Peyer's patch (tissue), 4 donors: ENCODE measurements at regions not wholly inside any gene's neighbourhood (a gene's known extent, or its start where the extent isn't known, plus 50 kb on each side); places are given as distances from the start of the nearest gene placed in this dataset.

Source experiments
- DNase-seq, 3 donors: peaks; one replicate each; pipeline ENCODE4 v3.0.0-alpha.2; 2017 to 2019
- H3K27ac ChIP-seq, 4 donors: fragments of 200-600 bp; sonication (generic); one replicate each; pipeline ENCODE4 v1.5.1; 2016 to 2019
- H3K27me3 ChIP-seq, 2 donors: fragments of 200-600 bp; sonication (generic); one replicate each; pipeline ENCODE4 v1.5.1; 2019
- H3K36me3 ChIP-seq, 3 donors: fragments of 200-600 bp; sonication (generic); one replicate each; pipeline ENCODE4 v1.5.1; 2016 to 2019
- H3K4me1 ChIP-seq, 4 donors: fragments of 200-600 bp; sonication (generic); one replicate each; pipeline ENCODE4 v1.5.1; 2016 to 2019
- H3K4me3 ChIP-seq, 4 donors: fragments of 200-600 bp; sonication (generic); 1 replicate in 3 of 4; 2 replicates in 1 of 4; pipeline ENCODE4 v1.5.1; 2016 to 2019; ENCODE audit warnings: mild to moderate bottlenecking in 1 of 4
- H3K9me3 ChIP-seq, 4 donors: fragments of 200-600 bp; sonication (generic); one replicate each; pipeline ENCODE4 v1.5.1; 2016 to 2019; ENCODE audit warnings: mild to moderate bottlenecking in 1 of 4
- POLR2A ChIP-seq, 2 donors: fragments of 450-650 bp; IDR thresholded peaks; one replicate each; pipeline ENCODE4 v1.5.1; 2017; ENCODE audit warnings: antibody characterized with exemption in 2 of 2, mild to moderate bottlenecking in 2 of 2, moderate library complexity in 2 of 2
- TF ChIP-seq, protein P1 (sequence below), 6 experiments: fragments of 450-650 bp in 4 of 6; fragments of 200-600 bp in 2 of 6; sonication (generic) in 1 of 6; IDR thresholded peaks; one replicate each; pipeline ENCODE4 v1.5.1; 2017 to 2019; ENCODE audit warnings: antibody characterized with exemption in 6 of 6, mild to moderate bottlenecking in 3 of 6, moderate library complexity in 1 of 6

DNA sequence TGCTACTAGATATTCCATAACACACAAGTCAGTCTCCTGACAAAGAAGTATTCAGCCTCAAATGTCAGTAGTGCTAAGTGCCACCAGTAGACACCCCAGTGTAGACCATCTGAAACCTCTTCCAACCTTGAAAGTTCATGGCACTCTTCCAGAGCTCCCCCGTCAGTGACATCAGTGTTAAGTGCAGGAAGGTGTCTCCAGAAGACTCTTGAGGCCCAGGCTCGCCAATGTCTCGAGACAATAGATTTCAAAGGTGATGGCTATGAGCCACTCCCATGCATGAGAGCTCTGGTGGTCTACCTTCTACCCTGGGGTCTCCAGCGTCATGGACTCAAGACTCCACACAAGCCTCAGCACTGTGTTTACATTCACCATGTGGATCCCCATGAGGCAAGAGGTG is 183.8 kb downstream of the SMAD2 start:
- DNase-seq = no peak
- Histone ChIP-seq H3K36me3 (no peaks in the 10 kb centered on the region), H3K27me3 (no peaks in the 10 kb centered on the region), H3K27ac (no peak overlapping the region), H3K4me1 (peaks cover 0 to 8% (median 0%) of the 10 kb centered on the region in 4 donors), H3K4me3 (no peak overlapping the region), H3K9me3 (no peaks in the 10 kb centered on the region)
- TF ChIP-seq POLR2A (IDR thresholded peaks at IDR 0.05) = no peak
- TF ChIP-seq, protein P1, sequence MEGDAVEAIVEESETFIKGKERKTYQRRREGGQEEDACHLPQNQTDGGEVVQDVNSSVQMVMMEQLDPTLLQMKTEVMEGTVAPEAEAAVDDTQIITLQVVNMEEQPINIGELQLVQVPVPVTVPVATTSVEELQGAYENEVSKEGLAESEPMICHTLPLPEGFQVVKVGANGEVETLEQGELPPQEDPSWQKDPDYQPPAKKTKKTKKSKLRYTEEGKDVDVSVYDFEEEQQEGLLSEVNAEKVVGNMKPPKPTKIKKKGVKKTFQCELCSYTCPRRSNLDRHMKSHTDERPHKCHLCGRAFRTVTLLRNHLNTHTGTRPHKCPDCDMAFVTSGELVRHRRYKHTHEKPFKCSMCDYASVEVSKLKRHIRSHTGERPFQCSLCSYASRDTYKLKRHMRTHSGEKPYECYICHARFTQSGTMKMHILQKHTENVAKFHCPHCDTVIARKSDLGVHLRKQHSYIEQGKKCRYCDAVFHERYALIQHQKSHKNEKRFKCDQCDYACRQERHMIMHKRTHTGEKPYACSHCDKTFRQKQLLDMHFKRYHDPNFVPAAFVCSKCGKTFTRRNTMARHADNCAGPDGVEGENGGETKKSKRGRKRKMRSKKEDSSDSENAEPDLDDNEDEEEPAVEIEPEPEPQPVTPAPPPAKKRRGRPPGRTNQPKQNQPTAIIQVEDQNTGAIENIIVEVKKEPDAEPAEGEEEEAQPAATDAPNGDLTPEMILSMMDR (IDR thresholded peaks at IDR 0.05) = no peak

DNA sequence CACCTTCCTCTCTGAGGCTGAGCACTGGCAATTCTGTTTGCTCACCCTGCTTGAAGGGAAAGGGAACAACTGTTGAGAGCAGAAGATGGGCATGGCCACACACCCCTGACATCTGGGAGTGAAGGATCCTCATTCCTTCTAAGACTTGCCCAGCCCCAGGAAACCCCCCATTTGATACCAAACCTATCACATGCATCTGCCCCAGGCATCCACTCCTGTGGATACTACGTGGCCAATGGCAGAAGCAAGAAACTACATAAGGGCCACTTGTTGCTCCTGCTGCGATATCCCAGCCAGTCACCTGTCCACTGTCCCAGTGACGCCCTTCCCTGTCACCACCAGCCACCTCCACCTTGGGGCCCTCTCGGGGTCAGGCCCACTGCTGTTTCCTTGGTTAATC is 185.2 kb downstream of the SMAD2 start:
- Histone ChIP-seq H3K27ac (no peak overlapping the region), H3K4me1 (peaks cover 0 to 8% (median 0%) of the 10 kb centered on the region in 4 donors), H3K4me3 (no peak overlapping the region), H3K27me3 (no peaks in the 10 kb centered on the region), H3K9me3 (no peaks in the 10 kb centered on the region), H3K36me3 (no peaks in the 10 kb centered on the region)
- no peak for DNase-seq
- TF ChIP-seq, protein P1 (IDR thresholded peaks at IDR 0.05) = no peak
- TF ChIP-seq POLR2A (IDR thresholded peaks at IDR 0.05) = no peak

DNA sequence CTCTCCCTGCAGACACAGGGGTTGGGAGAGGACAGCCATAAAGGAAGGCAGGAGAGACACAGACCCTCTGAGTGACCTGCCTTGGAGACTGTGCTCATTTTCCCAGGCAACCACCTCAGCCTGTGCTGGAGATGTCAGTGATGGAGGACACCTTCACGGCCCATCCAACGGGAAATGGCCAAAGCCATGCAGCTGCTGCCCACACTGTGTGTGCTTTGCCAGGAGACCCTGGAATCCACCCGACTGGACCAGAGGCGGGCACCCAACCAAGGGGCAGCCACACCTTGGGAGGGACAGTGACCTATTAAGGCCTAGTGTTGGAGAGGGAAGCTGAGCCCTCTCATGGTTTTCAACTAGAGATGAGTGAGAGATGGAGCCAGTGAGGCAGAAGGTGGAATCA is 192.5 kb downstream of the SMAD2 start:
- H3K4me1 ChIP-seq = no peaks in the 10 kb centered on the region
- peak in 1 of 3 donors; percentile 27 for DNase-seq
- no peaks in the 10 kb centered on the region for H3K36me3 ChIP-seq
- no peak overlapping the region for H3K27ac ChIP-seq
- no peaks in the 10 kb centered on the region for H3K9me3 ChIP-seq
- TF ChIP-seq, protein P1 (IDR thresholded peaks at IDR 0.05) = no peak
- TF ChIP-seq POLR2A (IDR thresholded peaks at IDR 0.05) = no peak
- H3K4me3 ChIP-seq = no peak overlapping the region
- no peaks in the 10 kb centered on the region for H3K27me3 ChIP-seq

DNA sequence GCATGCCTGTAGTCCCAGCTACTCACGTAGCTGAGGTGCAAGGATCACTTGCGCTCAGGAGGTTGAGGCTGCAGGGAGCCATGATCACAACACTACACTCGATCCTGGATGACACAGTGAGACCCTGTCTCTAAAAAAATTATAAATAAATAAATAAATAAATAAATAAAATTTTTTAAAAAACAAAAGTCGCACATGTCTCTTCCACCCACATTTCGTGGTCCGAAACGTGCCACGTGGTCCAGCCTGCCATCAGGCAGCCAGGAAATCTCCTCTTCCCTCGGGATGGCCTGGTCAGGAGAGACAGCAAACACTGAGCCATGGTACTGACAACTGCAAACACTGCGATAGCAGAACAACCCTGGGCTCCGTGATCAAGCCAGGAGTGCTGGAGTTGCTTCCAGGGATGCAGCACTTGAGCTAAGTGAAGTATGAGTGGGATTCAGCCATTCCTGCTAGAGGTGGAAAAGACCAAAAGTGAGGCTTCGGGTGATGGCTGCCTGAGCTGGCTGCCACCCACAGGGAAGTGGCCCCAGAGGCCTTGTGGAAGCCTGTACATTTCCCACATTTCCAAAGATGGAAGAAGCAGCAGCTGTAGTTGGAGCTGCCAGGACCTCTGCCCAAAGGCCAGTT is 193.1 kb downstream of the SMAD2 start:
- peak in 1 of 3 donors; percentile 4 for DNase-seq
- no peak for TF ChIP-seq POLR2A (IDR thresholded peaks at IDR 0.05)
- TF ChIP-seq, protein P1 (IDR thresholded peaks at IDR 0.05) = no peak
- no peaks in the 10 kb centered on the region for H3K4me1 ChIP-seq

DNA sequence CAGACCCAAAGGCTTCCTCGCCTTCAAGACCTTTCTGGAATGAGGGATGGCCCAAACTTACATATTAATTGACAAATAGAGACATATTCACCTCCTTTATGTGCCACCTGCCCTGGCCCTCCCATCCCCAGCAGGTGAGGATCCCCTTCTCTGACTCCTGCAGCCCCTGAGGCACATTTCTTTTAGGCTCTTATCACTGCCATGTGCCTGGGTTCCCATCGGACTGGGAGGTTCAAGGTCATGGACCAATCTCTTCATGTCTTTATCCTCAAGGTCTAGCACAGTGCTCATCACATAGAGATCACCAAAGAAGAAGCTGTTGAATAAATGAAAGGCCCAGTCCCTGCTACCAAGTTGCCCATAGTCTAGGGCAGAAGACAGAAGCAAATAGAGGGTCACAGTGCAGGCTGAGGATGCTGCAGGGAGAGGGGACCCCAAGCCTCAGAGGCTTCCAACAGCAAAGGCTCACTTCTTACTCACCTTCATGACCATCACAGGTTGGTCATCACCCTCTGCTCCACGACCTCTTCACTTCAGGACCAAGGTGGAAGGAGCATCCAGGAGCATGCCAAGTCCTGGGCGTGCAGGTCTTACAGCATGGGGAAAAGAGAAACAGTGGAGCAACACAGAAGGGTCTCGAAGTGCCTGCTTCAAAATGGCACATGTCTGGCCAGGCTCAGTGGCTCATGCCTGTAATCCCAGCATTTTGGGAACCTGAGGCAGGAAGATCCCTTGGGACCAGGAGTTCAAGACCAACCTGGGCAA is 193.9 kb downstream of the SMAD2 start:
- H3K9me3 ChIP-seq = no peaks in the 10 kb centered on the region
- no peak overlapping the region for H3K27ac ChIP-seq
- no peaks in the 10 kb centered on the region for H3K27me3 ChIP-seq
- peak in 1 of 3 donors; percentile 18 for DNase-seq
- no peaks in the 10 kb centered on the region for H3K36me3 ChIP-seq
- no peak overlapping the region for H3K4me3 ChIP-seq
- no peaks in the 10 kb centered on the region for H3K4me1 ChIP-seq
- TF ChIP-seq POLR2A (IDR thresholded peaks at IDR 0.05) = no peak
- TF ChIP-seq, protein P1 (IDR thresholded peaks at IDR 0.05) = no peak

More for the DNA sequence above, 193.1 kb downstream of the SMAD2 start:
- H3K9me3 ChIP-seq = no peaks in the 10 kb centered on the region
- H3K27me3 ChIP-seq = no peaks in the 10 kb centered on the region
- no peak overlapping the region for H3K4me3 ChIP-seq
- H3K27ac ChIP-seq = no peak overlapping the region
- no peaks in the 10 kb centered on the region for H3K36me3 ChIP-seq
